ENCODE measurements at regions not wholly inside any gene's neighbourhood (a gene's known extent, or its start where the extent isn't known, plus 50 kb on each side); places are given as distances from the start of the nearest gene placed in this dataset.

DNA sequence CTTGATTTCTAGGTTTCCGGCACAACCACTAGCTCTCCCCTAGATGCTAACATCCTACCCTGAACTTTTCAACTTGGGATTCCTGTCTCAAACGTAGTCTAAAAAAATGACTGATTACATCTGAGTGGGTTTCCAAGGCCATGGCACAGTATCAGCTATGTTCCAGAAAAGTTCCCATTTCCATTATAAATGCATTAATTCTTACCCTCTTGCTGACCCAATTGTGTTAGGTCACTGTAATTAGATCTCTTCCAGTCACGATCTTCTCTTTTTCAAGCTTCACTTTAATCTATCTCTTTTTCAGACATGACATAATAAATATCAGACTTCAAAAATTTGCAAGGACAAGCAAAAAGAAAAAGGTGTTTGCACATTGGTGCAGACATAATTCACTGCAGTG, 50.6 kb upstream of the PDE5A start:
- H3K27ac ChIP-seq (ENCODE audit: low read depth, low read length), result no peak overlapping the region
- WGBS, result 54% methylated on average over 3 of the region's 3 CpGs
- H3K9me3 ChIP-seq (ENCODE audit: insufficient read depth, low read depth, low read length), result no peaks in the 10 kb centered on the region
- no peak overlapping the region for H3K9ac ChIP-seq (ENCODE audit: low read depth, low read length)
- H3K27me3 ChIP-seq (ENCODE audit: insufficient read depth, low read length), result no peaks in the 10 kb centered on the region
- H3K4me1 ChIP-seq (ENCODE audit: insufficient read depth, low read length), result no peaks in the 10 kb centered on the region
- no peak overlapping the region for H3K4me3 ChIP-seq (ENCODE audit: low read length)
- no peaks in the 10 kb centered on the region for H3K36me3 ChIP-seq (ENCODE audit: insufficient read depth, low read length)

DNA sequence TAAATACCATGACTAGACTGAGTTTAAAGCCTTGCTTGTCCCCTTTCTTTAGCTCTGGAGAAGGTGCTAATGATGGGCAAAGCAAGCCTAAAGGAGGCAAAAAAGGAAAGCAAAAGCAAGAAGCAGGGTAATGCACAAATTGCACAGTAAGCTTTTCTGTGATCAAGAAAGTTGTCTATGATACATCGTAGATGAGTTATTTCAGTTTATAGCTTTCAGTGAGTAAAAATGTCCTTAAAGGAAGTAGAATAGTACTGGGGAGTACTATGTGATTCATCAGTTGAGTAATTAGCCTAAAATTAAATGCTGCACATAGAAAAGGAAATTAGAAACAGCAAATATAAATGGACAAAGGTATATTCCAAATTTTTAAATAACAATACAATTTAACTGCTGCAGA, 50.2 kb upstream of the PDE5A start:
- Histone ChIP-seq H3K9ac (ENCODE audit: low read depth, low read length) (no peak overlapping the region), H3K4me1 (ENCODE audit: insufficient read depth, low read length) (0 out of 2 replicates have a peak, but pooled peaks cover under 1% of the 10 kb centered on the region), H3K9me3 (ENCODE audit: insufficient read depth, low read depth, low read length) (no peaks in the 10 kb centered on the region), H3K27ac (ENCODE audit: low read depth, low read length) (no peak overlapping the region), H3K4me3 (ENCODE audit: low read length) (no peak overlapping the region), H3K36me3 (ENCODE audit: insufficient read depth, low read length) (no peaks in the 10 kb centered on the region), H3K27me3 (ENCODE audit: insufficient read depth, low read length) (no peaks in the 10 kb centered on the region)
- 88% methylated on average over 1 of the region's 1 CpG for WGBS
